Osteoblast (primary cell): ENCODE measurements at regions not wholly inside any gene's neighbourhood (a gene's known extent, or its start where the extent isn't known, plus 50 kb on each side); places are given as distances from the start of the nearest gene placed in this dataset.

ENCODE experiments used
- DNase-seq: peaks from one replicate; pipeline ENCODE4 v3.0.0; 2011; ENCODE audit warnings: low spot score, mixed read lengths; ENCODE audit not compliant: insufficient read length; ENCODE audit errors: missing footprints
- H2AFZ ChIP-seq: 2 replicates; pipeline ENCODE4 v1.6.0; 2011; ENCODE audit warnings: mild to moderate bottlenecking, low read length
- H3K27ac ChIP-seq: 2 replicates; pipeline ENCODE4 v1.5.1; 2011; ENCODE audit warnings: mild to moderate bottlenecking, low read depth, low read length, moderate library complexity
- H3K27me3 ChIP-seq: 2 replicates; pipeline ENCODE4 v1.6.0; 2012; ENCODE audit warnings: mild to moderate bottlenecking, control low read depth, inconsistent platforms, low read length, moderate library complexity; ENCODE audit not compliant: insufficient read depth
- H3K36me3 ChIP-seq: 2 replicates; pipeline ENCODE4 v1.5.1; 2011; ENCODE audit warnings: mild to moderate bottlenecking, low read length, control low read depth, moderate library complexity; ENCODE audit not compliant: insufficient read depth
- H3K4me1 ChIP-seq: 2 replicates; pipeline ENCODE4 v1.5.1; 2011; ENCODE audit warnings: mild to moderate bottlenecking, low read length, control low read depth, moderate library complexity; ENCODE audit not compliant: insufficient read depth
- H3K4me2 ChIP-seq: 2 replicates; pipeline ENCODE4 v1.6.0; 2011; ENCODE audit warnings: mild to moderate bottlenecking, low read length; ENCODE audit not compliant: insufficient read depth
- H3K4me3 ChIP-seq: fragments of 200-600 bp; sonication (generic); 3 replicates; pipeline ENCODE4 v1.5.1; 2012; ENCODE audit warnings: mild to moderate bottlenecking, low read length, inconsistent platforms; ENCODE audit not compliant: insufficient read depth
- H3K79me2 ChIP-seq: 2 replicates; pipeline ENCODE4 v1.6.0; 2012; ENCODE audit warnings: mild to moderate bottlenecking, low read length, control low read depth, inconsistent platforms; ENCODE audit not compliant: insufficient read depth
- H3K9me3 ChIP-seq: 2 replicates; pipeline ENCODE4 v1.5.1; 2011; ENCODE audit warnings: low read depth, low read length, control low read depth
- H4K20me1 ChIP-seq: 2 replicates; pipeline ENCODE4 v1.6.0; 2012; ENCODE audit warnings: mild to moderate bottlenecking, low read length, control low read depth; ENCODE audit not compliant: insufficient read depth
- TF ChIP-seq, protein P1 (sequence below): IDR thresholded peaks from 2 replicates; pipeline ENCODE4 v1.5.1; 2011; ENCODE audit warnings: mild to moderate bottlenecking, low read depth, low read length, moderate library complexity; ENCODE audit errors: extremely low read depth

DNA sequence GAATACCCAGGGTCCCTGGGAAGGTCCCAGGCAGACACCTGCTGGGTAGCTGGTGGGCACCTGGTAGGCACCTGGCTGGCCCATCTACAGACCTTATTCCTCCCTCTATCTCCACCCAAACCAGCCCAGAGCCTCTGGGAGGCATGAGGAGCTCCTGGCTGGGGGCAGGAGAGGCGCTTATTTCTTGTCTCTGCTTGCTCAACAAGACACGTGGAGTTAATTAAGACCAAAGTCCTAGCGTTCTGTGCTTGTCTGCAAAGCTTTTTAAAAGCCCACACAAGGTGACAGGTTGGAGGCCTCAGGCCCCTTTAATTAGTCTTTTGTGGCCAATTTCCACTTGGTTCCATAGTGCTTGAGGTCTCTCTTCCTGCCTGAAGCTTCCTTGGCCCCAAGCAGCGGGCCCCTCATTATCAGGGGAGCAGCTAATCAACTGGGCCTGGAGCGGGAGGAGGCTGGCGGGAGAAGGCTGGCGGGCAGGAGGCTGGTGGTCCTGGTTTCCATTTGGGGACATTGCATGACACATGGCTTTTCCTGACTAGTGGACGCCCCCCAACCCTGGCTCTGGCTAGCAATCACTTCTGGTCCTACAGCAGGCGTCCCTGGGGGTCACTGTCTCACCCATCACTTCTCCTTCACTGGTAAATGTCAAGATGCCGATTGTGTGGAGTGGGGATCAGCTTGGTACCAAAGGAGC is 65.4 kb upstream of the HDAC4 start:
- H3K4me2 ChIP-seq, result no peak overlapping the region
- no peaks in the 10 kb centered on the region for H3K9me3 ChIP-seq
- H2AFZ ChIP-seq, result no peak overlapping the region
- peak; percentile 43 for DNase-seq
- no peak overlapping the region for H3K27ac ChIP-seq
- no peaks in the 10 kb centered on the region for H3K27me3 ChIP-seq
- no peaks in the 10 kb centered on the region for H3K36me3 ChIP-seq
- H3K79me2 ChIP-seq, result no peaks in the 10 kb centered on the region
- H3K4me1 ChIP-seq, result no peaks in the 10 kb centered on the region
- TF ChIP-seq, protein P1, sequence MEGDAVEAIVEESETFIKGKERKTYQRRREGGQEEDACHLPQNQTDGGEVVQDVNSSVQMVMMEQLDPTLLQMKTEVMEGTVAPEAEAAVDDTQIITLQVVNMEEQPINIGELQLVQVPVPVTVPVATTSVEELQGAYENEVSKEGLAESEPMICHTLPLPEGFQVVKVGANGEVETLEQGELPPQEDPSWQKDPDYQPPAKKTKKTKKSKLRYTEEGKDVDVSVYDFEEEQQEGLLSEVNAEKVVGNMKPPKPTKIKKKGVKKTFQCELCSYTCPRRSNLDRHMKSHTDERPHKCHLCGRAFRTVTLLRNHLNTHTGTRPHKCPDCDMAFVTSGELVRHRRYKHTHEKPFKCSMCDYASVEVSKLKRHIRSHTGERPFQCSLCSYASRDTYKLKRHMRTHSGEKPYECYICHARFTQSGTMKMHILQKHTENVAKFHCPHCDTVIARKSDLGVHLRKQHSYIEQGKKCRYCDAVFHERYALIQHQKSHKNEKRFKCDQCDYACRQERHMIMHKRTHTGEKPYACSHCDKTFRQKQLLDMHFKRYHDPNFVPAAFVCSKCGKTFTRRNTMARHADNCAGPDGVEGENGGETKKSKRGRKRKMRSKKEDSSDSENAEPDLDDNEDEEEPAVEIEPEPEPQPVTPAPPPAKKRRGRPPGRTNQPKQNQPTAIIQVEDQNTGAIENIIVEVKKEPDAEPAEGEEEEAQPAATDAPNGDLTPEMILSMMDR, result no peak
- H4K20me1 ChIP-seq, result no peaks in the 10 kb centered on the region
- H3K4me3 ChIP-seq, result no peak overlapping the region

DNA sequence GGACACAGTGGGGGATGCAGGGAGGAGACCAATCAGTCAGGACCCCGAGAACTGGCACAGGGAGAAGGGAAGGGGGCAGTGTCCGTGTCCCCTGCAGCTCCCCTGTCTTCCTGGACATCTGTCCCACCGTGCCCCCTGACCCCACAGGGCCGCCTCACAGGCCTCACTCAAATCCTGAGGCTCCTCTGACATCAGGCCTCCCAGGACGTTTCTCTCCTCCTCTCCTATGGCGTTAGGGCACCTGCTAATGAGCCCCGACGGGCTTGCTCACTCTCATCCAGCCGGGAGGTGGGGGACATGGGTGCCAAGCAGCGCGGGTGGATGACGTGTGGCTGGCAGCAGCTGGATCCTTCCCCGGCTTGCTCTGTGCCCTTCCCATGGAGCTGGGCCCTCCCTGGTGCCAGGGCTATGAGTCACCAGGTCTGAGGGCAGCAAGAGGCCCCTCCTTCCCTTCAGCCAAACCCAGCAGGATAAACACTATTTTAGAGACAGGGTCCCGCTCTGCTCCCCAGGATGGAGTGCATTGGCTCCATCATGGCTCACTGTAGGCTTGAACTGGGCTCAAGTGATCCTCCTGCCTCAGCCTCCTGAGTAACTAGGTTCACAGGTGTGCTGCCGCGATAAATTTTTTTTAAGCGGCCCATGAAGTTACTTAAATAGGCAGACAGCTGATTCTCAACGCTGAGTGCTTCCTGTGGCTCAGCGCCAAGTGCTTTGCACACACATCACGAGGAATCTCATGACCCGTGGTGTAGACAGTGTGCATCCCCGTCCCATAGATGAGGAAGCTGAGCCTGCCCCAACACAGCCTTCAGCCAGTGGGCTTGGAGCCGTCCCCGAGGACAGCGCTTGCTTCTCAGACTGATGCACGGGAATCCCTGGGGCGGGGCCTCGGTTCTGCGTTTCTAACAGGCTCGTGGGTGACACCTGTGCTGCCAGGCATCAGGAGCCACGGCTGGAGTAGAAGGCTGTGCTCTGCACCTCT is 64.5 kb upstream of the HDAC4 start:
- DNase-seq, result peak; percentile 93
- H2AFZ ChIP-seq, result peak overlapping the region; percentile 51
- no peaks in the 10 kb centered on the region for H3K27me3 ChIP-seq
- H3K79me2 ChIP-seq, result no peaks in the 10 kb centered on the region
- H3K27ac ChIP-seq, result no peak overlapping the region
- no peak overlapping the region for H3K4me2 ChIP-seq
- no peaks in the 10 kb centered on the region for H3K36me3 ChIP-seq
- no peaks in the 10 kb centered on the region for H4K20me1 ChIP-seq
- H3K9me3 ChIP-seq, result no peaks in the 10 kb centered on the region
- H3K4me3 ChIP-seq, result no peak overlapping the region
- TF ChIP-seq, protein P1, result no peak
- H3K4me1 ChIP-seq, result no peaks in the 10 kb centered on the region

DNA sequence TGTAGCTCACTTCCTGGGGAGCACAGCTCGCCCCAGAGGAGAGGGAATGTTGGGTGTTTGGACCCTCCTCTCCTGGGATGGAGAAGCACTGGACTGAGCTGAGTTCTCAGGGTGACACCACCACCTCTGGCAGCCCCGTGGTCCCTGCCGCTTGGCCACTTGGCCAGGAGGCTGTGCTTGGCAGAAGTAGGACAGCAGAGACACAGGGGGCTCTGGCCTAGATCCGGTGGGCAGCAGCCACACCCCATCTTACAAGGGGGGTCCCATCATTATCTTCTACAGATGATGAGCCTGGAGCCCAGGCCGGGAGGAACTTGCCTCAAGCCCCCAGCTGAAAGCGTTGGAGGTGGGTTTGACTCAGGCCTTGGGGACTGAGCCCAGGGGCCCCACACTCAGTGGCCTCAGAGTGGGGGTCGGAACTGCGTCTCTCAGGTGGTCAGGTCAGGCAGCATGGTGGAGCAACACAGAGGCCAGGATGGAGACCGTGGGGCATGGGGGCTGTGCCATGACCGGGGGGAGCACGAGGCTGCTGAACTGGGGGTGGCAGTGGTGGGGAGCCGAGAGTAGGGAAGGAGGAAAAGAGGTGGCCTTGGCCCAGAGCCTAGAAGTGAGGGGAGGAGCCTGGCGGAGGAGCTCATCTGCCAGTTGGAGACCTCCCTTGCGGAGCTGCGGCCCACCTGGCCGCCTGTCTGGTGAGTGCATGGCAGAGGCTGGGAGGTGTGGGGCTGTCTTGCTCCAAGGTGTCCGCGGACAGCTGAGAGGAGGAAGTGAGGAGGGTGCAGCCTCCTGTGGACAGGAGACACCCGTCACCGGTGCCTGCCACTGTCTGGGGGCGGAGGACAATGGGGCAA is 63.6 kb upstream of the HDAC4 start:
- Histone ChIP-seq H3K27ac (no peak overlapping the region), H4K20me1 (no peaks in the 10 kb centered on the region), H3K4me2 (no peak overlapping the region), H3K36me3 (no peaks in the 10 kb centered on the region), H3K9me3 (no peaks in the 10 kb centered on the region), H3K27me3 (no peaks in the 10 kb centered on the region), H3K4me3 (no peak overlapping the region), H2AFZ (no peak overlapping the region), H3K4me1 (no peaks in the 10 kb centered on the region), H3K79me2 (no peaks in the 10 kb centered on the region)
- DNase-seq, result peak; percentile 80
- TF ChIP-seq, protein P1, result no peak
